Renal cortex interstitium (tissue), 11 donors: ENCODE measurements at regions not wholly inside any gene's neighbourhood (a gene's known extent, or its start where the extent isn't known, plus 50 kb on each side); places are given as distances from the start of the nearest gene placed in this dataset.

Experiments
- DNase-seq, 11 donors: peaks; one replicate each; pipeline ENCODE4 v3.0.0-alpha.2; 2013; ENCODE audit warnings: low read depth in 9 of 11, low spot score in 4 of 11; ENCODE audit errors: extremely low read depth in 1 of 11

GRCh38 chrX:1928805-1929204 is 313.9 kb downstream of the ASMT start:
- no peak for DNase-seq

GRCh38 chrX:1932231-1932630 is 317.4 kb downstream of the ASMT start:
- no peak for DNase-seq

- DNase-seq, result no peak
Observed at GRCh38 chrX:1933964-1934363, 319.1 kb downstream of the ASMT start.

- no peak for DNase-seq
Observed at GRCh38 chrX:1935805-1936204, 320.9 kb downstream of the ASMT start.

GRCh38 chrX:1938190-1938589 is 323.3 kb downstream of the ASMT start:
- no peak for DNase-seq

GRCh38 chrX:1941321-1941720 is 326.5 kb downstream of the ASMT start:
- DNase-seq, result no peak

GRCh38 chrX:1945879-1946278 is 331.0 kb downstream of the ASMT start:
- DNase-seq, result no peak

GRCh38 chrX:1946974-1947373 is 332.1 kb downstream of the ASMT start:
- no peak for DNase-seq
